GM19328 (cell line): ENCODE measurements at regions not wholly inside any gene's neighbourhood (a gene's known extent, or its start where the extent isn't known, plus 50 kb on each side); places are given as distances from the start of the nearest gene placed in this dataset.

Source experiments
- ATAC-seq: cut with Tn5 transposase; IDR thresholded peaks from one replicate; pipeline ENCODE4 v1.9.1; 2021; ENCODE audit warnings: mild to moderate bottlenecking, moderate library complexity; ENCODE audit not compliant: unreplicated experiment

DNA sequence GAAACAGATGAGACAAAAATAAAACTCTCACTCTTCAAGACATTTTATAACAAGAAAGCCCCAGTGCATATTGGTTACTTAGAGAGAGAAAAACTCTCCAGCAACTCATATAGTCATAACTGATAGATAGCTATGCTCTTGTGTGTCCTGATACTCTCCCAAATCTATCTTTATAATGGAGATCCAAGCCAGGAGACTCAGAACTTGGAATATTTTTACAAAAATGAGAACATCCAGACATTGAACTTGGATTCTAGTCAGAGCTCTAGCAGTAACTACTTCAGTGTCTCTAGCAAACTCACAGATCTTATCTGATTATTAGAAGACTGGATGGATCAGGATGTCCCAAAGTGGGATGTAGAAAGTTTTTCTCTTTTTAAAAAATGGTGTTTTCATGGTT is 412.7 kb upstream of the BRINP1 start:
- ATAC-seq: no peak

DNA sequence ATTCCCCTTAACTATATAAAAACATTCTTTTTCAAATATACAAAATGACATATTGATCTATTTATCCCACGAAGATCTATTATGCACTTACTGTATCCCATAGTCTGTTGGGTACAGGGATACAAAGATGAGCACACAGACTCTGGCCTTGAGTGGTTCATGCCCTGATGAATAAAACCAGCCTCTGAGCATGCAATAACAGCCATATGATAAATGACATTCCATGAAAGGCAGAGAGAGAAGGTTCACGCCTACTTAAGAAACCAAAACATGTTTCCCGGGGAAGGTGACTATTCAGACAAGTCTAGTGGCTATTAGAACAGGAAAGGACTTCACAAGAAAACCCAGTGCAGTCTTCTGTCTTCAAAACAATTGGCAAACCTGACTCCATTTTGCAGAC is 406.2 kb upstream of the BRINP1 start:
- ATAC-seq: no peak

DNA sequence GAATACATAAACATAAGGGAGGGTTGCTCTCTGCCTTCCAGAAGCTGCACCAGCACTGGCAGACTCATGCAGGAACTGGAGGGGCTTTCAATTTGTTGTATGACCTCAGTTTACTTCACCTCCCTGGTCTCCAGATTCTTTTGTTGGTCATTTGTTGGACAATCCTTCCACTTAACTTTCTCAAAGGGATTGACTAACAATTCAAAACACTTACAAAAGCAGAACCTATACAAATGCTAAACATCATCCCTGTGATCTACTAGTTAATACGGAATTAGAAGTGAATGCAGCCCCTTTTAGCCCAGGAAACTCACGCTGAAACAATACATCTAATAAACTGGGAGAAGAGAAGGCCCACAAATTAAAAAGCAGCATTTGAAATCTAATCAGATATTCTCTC is 404.6 kb upstream of the BRINP1 start:
- ATAC-seq: no peak

DNA sequence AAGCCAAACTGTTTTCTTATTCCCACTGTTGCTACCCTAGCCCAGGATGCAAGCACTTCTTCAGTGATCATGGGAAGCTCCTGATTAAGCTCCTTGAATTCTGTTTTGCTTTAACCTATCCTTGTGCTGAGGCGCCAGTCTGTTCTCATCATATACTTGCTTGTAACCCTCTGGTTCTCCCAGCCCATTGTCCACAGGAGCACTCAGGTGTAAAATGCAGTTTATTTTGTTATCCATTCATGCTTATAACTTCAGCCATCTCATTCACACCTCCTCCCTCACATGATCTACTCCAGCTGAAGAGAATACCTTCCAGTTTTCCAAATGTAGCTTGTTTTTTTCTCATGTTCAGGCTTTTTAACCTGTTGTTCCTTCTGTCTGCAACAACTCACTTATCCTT is 402.1 kb upstream of the BRINP1 start:
- no peak for ATAC-seq

DNA sequence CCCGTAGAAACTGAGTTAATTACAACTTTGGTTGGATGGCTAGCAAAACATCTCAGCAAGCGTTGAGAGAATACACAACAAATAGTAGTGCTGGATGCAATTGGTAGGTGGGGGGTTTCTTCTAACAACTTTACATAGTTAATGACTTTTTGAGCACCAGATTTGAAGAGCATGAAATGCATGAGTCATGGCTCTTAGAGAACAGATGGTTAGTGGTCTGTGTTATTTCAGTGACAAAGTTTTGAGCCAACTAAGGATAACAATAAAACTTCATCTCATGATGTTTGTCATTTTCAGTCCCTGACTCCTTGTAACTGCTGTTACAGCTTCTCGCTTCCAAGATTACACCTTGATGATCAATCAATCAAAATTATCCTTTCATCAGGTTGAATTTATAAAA is 399.0 kb upstream of the BRINP1 start:
- no peak for ATAC-seq

DNA sequence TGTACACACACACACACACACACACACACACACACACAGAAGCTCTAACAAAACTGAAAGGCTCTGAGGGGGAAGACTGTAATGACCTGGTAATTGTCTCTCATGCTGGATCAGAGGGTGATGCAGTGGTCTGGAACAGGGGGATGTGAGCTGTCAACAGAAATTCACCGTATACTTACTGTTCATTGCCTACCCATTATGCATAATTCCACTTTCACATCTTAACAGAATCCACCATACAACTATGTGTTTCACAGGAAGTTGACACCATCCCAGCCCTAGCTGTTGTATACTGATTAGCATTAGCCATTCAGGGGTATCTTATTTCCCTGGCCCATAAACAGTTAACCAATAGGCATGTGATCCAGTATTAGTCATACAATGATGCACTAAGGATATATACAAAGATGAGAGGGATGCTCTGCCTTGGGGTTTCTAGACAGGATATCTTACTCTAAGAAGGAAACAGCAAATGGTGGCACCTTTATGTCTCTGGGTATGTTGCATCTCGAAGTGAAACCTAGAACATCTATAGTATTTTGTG is 396.5 kb upstream of the BRINP1 start:
- ATAC-seq: no peak

GRCh38 chr9:119763260-119763659 is 394.0 kb upstream of the BRINP1 start:
- ATAC-seq: no peak

DNA sequence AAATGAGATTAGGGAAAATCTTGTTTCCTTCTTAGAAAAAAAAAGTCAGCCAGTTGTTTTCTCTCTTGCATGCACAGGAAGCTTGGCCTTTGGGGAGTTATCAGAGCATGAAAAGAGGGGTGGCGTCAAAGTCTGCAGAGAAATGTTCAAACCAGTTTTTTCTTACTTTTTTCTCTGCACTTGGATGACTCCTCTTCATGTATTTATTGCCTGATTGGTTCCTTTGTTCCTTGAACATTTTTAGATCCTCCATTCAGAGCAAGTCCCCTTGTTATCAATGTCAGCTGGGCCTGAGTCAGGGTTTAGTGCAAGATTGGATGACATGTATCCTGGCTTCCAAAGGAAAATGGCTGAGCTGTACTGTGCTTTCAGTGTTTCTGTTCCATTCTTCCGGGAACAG is 392.6 kb upstream of the BRINP1 start:
- ATAC-seq: no peak

- ATAC-seq: no peak
Observed at GRCh38 chr9:119758990-119759389, 389.8 kb upstream of the BRINP1 start.

DNA sequence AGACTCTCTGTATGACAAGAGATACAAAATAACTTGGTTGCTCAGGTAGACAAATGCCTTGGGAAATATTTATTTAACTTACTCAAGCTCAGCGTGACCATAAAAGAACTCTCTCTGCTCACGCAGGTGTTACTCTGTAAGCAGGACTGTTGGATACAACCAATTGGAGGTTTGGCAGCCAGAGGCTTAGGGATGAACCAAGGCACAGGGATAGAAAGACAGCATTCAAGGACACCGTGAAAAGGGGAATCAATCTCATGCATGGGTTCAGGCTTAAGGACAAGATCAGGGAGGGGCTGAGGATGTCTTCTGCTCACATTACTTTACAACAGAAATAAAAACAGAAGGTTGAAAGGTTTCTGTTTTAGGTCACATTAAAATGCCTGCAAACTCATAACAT is 389.0 kb upstream of the BRINP1 start:
- no peak for ATAC-seq

DNA sequence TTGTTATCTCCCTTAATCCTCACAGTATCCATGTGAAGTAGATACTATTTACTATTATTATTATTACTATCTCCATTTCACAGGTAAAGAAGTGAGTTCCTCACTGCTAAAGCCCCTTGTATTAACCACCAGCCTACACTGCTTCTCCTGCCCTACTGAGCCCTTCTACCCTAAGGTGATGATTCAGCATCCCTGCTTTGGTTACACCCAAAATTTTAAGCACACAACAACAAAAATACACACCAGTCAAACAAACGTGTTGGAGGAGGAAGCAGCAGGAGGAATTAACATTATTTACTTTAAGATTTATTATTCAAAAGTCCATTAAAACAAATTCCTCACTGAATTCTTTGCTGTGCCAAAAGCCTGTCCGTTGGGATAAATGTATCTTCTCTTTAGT is 370.2 kb upstream of the BRINP1 start:
- ATAC-seq: no peak

DNA sequence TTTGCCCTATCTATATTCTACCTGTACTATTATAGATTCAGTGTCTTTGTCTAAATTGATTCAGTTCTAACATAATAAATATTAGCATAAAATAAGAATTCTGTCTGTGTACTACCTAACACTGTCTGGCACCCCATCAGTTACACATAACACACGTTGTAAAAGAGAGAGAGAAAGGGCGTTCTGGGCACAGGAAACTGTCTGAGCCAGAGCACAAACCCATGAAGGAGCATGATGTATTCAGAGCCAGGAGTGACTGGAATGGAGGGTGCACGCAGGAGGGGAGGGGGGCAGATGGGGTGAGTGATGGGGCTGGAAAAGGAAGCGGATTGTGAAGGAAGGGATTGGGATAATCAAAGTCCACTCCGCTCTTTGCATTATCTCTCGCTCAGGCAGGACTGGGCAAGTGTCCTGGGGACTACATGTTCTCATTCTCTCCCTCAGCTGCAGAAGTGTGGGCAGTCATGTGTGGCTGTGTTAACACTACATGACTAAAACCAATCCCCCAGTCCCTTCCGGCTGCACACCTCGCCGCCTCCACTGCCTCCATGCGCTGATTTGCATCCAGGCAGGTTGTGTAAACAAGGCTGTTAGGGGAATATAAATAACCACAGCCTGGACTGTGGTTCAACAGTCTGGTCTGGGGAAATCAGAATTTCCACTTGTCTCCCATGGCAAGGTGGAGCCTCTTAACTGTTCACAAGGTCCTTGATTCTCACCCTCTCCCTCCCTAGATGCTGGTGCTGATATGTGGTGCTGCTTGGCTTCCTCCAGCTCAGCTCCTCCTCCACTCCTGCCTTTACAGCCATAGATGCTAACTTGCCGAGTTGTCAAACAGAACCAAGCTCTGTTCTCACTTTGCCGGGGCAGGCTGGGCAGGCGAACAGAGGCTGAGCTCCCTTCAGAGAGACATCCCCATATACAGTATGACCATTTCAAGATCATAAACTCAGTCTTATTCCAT is 367.5 kb upstream of the BRINP1 start:
- peak; percentile 98 for ATAC-seq

DNA sequence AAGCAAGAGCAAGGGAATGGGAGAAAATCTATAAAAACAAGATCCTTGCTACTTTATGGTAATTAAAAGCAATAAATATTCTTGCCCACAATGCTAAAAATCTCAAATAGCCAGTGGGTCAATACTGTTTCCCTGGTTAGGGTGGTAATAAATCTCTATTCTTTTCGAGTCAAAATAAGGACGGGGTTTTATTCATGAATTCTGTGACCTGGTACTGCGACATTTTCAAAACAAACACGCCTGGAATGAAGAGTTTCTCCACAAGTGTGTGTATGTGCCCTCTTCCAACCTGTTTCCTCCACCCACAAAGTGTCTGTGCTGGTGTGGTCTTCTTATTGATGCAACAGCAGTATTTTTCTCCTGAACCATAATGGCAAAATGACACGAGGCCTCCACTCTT is 358.8 kb upstream of the BRINP1 start:
- no peak for ATAC-seq

GRCh38 chr9:119726035-119726434 is 356.8 kb upstream of the BRINP1 start:
- no peak for ATAC-seq

GRCh38 chr9:119722384-119722783 is 353.1 kb upstream of the BRINP1 start:
- no peak for ATAC-seq

DNA sequence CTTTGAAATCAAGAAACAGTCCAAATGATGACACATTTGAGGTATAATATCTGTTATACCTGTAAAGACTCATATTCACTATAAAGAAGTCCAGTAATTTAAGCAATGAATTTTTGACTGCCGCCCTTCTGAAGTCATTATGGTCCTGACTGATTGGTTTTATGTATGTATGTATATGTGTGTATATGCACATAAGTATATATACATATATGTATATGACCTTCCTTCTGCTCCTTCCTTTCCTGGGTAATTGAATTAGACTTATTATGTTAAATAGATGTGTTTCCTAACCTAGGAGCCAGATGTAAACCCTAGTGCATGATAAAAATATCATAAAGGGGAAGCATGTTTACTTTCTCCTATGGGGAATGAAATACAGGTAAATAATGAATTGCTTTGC is 343.1 kb upstream of the BRINP1 start:
- no peak for ATAC-seq

- ATAC-seq: no peak
Observed at GRCh38 chr9:119709431-119709830, 340.2 kb upstream of the BRINP1 start.

GRCh38 chr9:119707228-119707845 is 338.1 kb upstream of the BRINP1 start:
- ATAC-seq: no peak

- ATAC-seq: no peak
Observed at GRCh38 chr9:119701651-119702050, 332.4 kb upstream of the BRINP1 start.

DNA sequence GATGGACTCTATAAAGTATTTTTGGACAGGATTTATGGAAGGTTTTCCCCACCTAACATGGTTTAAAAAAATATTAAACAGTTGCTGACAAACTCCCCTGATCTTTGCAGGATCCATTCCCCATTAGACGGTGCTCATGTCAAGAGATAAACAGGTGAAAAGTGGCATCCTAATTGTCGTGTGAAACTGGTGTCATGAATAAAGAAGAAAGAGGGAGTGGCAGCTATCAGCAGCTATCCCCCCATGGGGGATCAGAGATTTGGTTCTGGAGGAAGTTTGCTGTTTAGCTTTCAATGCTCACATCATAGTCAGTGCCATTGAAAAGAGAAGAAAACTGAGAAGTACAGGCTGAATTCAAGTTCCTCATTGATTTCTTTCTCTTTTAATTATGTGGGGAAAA is 329.3 kb upstream of the BRINP1 start:
- ATAC-seq: no peak

DNA sequence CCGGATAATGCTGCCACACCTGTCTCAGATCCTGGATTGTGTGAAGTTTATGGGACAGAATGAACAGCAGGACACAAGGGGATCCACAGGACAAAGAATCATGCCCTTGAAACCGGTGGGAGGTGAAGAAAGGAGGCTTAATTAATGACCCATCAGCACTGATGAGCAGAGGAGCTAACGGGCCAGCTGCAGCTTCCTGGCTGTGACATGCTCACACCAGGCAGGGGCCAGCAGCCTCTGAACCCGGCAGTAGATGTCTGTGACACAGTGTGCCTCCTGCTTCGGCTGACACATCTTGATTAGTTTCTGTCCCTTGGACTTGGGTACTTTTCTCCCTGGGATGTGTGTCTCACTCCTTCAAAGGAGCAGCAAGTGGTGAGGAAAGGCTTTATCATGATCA is 328.8 kb upstream of the BRINP1 start:
- ATAC-seq: no peak

DNA sequence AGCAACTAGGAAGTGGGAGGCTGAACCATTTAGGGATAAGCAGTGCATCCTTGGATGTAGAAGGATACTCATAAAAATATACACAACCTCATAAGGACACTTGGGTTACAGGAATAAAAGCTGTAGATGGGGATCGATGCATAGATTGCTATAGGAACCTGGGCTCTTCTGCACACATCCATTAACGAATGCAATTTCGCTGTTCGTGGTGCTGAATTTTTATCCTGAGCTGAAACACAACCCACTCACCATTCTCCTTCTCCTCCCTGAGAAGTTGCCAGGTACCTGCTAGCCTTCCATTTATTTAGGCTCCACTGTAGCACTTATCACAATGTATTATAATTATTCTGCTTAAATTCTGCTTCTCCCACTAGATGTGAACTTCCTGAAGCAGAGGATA is 320.6 kb upstream of the BRINP1 start:
- ATAC-seq: no peak
